ENCODE measurements at regions not wholly inside any gene's neighbourhood (a gene's known extent, or its start where the extent isn't known, plus 50 kb on each side); places are given as distances from the start of the nearest gene placed in this dataset.
A peak's percentile ranks its signal among the peaks of the same experiment; 100 is the strongest.
"Not testable (repeated sequence)": the region's sequence is repeated elsewhere in the genome, so short reads cannot be mapped to it uniquely, and the experiment has no call there.

- DNase-seq: no peak
Measured at GRCh38 chr17:71052971-71053370, 883.6 kb downstream of the KCNJ2 start.

GRCh38 chr17:71055128-71055527 lies 885.8 kb downstream of the KCNJ2 start:
- no peak for DNase-seq

GRCh38 chr17:71057448-71057847 lies 888.1 kb downstream of the KCNJ2 start:
- DNase-seq: no peak

- no peak for DNase-seq
Measured at GRCh38 chr17:71057938-71058337, 888.6 kb downstream of the KCNJ2 start.

- DNase-seq: no peak
Measured at GRCh38 chr17:71063127-71063526, 893.8 kb downstream of the KCNJ2 start.

GRCh38 chr17:71063559-71063958 lies 894.2 kb downstream of the KCNJ2 start:
- no peak for DNase-seq

GRCh38 chr17:71067669-71068407 lies 898.5 kb downstream of the KCNJ2 start:
- DNase-seq: no peak

GRCh38 chr17:71068408-71068750 lies 899.0 kb downstream of the KCNJ2 start:
- no peak for DNase-seq

- DNase-seq: no peak
Measured at GRCh38 chr17:71071041-71071440, 901.7 kb downstream of the KCNJ2 start.

GRCh38 chr17:71071837-71072236 lies 902.5 kb downstream of the KCNJ2 start:
- peak; percentile 1 for DNase-seq

GRCh38 chr17:71080937-71081336 lies 911.6 kb downstream of the KCNJ2 start:
- no peak for DNase-seq

- no peak for DNase-seq
Measured at GRCh38 chr17:71081666-71082065, 912.3 kb downstream of the KCNJ2 start.

- no peak for DNase-seq
Measured at GRCh38 chr17:71084219-71084618, 914.9 kb downstream of the KCNJ2 start.

GRCh38 chr17:71084838-71085237 lies 915.5 kb downstream of the KCNJ2 start:
- no peak for DNase-seq

DNA sequence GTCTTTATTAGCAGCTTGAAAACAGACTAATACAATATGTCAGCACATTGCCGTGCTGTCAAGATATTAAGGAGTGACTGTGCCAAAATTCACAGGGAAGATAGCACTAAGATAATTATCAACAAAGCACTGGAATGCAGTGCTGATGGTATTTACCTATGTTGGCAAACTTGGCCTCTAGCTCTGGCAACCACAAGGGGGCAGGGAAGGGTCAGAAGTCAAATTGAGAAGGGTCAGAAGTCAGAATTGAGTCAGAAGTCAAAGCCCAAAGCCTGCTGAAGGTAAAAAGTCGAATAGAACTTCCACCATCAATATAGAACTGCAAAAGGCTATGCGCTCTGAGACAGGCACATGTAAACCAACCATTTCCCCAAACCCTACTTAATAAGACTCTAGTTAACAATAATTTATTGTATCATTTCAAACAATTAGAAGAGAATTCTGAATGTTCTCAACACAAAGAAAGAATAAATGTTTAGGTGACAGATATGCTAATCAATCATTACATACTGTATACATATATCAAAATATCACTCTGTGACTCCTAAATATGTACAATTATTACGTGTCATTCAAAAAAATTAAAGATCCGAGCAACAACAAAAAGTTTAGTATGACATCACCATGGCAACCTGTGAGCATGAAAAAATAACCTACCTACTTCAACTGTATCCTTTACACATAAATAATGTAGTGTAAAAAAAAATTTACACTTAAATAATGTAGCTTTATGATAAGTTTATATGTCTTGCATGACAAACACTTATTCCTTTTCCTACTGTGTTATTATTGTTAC lies 916.1 kb downstream of the KCNJ2 start:
- no peak for DNase-seq

- no peak for DNase-seq
Measured at GRCh38 chr17:71089431-71089830, 920.1 kb downstream of the KCNJ2 start.

- DNase-seq: no peak
Measured at GRCh38 chr17:71098071-71098470, 928.7 kb downstream of the KCNJ2 start.

GRCh38 chr17:71099003-71099714 lies 929.8 kb downstream of the KCNJ2 start:
- DNase-seq: no peak

- no peak for DNase-seq
Measured at GRCh38 chr17:71102777-71103176, 933.4 kb downstream of the KCNJ2 start.

DNA sequence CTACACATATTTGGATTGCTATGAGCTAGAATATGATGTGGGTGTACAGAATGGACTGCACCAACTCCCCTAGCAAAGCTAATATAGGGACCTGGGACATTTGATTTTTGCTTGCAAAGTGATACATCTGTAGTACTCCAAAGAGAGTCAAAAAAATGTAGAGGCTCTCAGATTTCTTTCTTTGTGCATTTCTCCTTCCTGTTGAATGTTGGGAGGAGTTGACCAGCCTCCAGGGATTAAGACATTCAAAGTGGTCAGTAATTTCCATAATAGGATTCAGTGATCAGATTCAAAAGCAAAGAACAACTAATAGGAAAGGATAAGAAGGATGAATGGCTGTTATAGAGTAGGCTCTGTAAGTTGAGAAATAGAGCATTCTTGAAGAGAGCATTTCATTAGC lies 934.9 kb downstream of the KCNJ2 start:
- DNase-seq: no peak

DNA sequence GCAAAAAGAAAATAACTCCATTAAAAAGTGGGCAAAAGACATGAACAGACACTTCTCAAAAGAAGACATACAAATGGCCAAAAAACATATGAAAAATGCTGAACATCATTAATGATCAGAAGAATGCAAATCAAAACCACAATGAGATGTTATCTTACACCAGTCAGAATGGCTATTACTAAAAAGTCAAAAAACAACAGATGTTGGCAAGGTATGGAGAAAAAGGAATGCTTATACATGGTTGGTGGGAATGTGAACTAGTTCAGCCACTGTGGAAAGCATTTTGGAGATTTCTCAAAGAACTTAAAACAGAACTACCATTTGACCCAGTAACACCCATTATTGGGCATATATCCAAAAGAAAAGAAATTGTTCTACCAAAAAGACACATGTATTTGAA lies 936.7 kb downstream of the KCNJ2 start:
- not testable (repeated sequence) for DNase-seq

GRCh38 chr17:71107136-71107535 lies 937.8 kb downstream of the KCNJ2 start:
- no peak for DNase-seq

DNA sequence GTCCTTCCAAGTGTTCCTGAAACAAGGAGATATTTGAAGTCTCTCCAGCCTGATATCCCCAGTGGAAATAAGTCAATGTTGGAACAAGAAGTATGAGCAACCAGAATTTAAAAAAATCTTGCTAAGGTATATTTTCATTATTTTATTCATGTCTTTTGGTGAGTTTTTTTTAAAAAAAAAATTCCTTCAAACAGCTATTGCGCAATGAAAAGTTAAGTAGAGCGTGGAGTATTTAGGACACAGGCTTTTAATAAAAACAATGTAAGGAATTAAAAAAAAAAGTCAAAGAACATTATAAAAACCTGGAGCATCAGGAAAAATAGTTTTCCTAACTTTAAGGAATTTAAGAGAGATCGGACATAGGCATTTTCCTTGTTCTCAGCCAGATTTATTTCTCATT lies 940.4 kb downstream of the KCNJ2 start:
- no peak for DNase-seq

DNA sequence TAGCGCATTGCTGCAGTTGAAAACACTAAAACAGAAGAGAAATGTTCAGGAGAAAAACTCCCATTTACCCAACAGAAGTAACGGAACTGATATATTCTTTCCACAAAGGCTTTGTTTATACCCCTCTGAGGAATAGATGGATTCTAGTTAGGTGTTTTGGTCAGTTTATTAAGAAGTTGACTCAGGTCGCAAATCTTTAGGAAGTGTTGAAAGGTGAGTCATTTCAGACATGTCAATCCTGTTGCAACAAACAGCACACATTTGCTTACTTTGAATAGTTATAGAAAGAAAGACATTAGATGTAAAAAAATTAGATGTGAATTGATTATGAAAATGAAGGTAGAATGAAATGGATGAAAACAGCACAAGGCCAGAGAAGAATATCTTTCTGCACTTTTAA lies 941.0 kb downstream of the KCNJ2 start:
- DNase-seq: no peak
